ENCODE measurements at regions not wholly inside any gene's neighbourhood (a gene's known extent, or its start where the extent isn't known, plus 50 kb on each side); places are given as distances from the start of the nearest gene placed in this dataset.

- no peak for DNase-seq (ENCODE audit: low read depth, low spot score)
- TF ChIP-seq CTCF (IDR thresholded peaks at IDR 0.05; ENCODE audit: low read depth, low read length), result no peak
- ChIA-PET POLR2A (no interaction called here), CTCF (no interaction called here)
- Histone ChIP-seq H3K4me3 (ENCODE audit: low read depth, low read length) (no peak overlapping the region), H3K27ac (ENCODE audit: low read depth, low read length) (no peak overlapping the region), H3K9me3 (ENCODE audit: control insufficient read depth, insufficient read depth, low read length) (no peaks in the 10 kb centered on the region; the same call in 1 of the 2 replicates), H3K27me3 (ENCODE audit: control insufficient read depth, insufficient read depth, low read length) (peaks cover 2% of the 10 kb centered on the region)
Observed at GRCh38 chr10:124346831-124347230, 71.9 kb downstream of the OAT start.

- ChIA-PET POLR2A (no interaction called here), CTCF (no interaction called here)
- no peaks in the 10 kb centered on the region; the same call in 1 of the 2 replicates for H3K9me3 ChIP-seq (ENCODE audit: control insufficient read depth, insufficient read depth, low read length)
- DNase-seq (ENCODE audit: low read depth, low spot score), result no peak
- TF ChIP-seq CTCF (IDR thresholded peaks at IDR 0.05; ENCODE audit: low read depth, low read length), result no peak
- H3K4me3 ChIP-seq (ENCODE audit: low read depth, low read length), result no peak overlapping the region
- H3K27me3 ChIP-seq (ENCODE audit: control insufficient read depth, insufficient read depth, low read length), result peaks cover 3% of the 10 kb centered on the region
- no peak overlapping the region for H3K27ac ChIP-seq (ENCODE audit: low read depth, low read length)
Observed at GRCh38 chr10:124345521-124345920, 73.2 kb downstream of the OAT start.

DNA sequence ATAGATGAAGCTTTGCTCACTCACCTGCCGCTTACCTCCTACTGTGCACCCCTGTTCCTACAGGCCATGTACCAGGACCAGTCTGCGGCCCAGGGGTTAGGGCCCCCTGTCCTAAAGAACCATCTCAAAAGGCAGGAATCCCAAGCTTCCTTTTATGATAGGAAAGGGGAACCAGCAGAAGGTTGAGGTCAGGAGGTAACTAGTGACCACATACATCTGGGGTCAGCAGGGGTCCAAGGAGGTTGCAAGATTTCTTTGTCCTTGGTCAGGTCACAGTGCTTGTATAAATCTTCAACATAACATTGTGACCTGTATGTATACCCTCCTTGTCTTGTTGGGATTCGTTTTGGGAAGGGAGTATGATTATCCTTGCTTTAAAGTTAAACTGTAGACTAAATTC lies 73.8 kb downstream of the OAT start:
- TF ChIP-seq CTCF (IDR thresholded peaks at IDR 0.05; ENCODE audit: low read depth, low read length), result no peak
- DNase-seq (ENCODE audit: low read depth, low spot score), result no peak
- Histone ChIP-seq H3K4me3 (ENCODE audit: low read depth, low read length) (no peak overlapping the region), H3K27ac (ENCODE audit: low read depth, low read length) (no peak overlapping the region), H3K9me3 (ENCODE audit: control insufficient read depth, insufficient read depth, low read length) (no peaks in the 10 kb centered on the region; the same call in 1 of the 2 replicates), H3K27me3 (ENCODE audit: control insufficient read depth, insufficient read depth, low read length) (peaks cover 3% of the 10 kb centered on the region)
- POLR2A ChIA-PET, result no interaction called here
- CTCF ChIA-PET, result no interaction called here

GRCh38 chr10:124344266-124344590 lies 74.5 kb downstream of the OAT start:
- CTCF ChIA-PET, result no interaction called here
- no peaks in the 10 kb centered on the region; the same call in 1 of the 2 replicates for H3K9me3 ChIP-seq (ENCODE audit: control insufficient read depth, insufficient read depth, low read length)
- peaks cover 3% of the 10 kb centered on the region for H3K27me3 ChIP-seq (ENCODE audit: control insufficient read depth, insufficient read depth, low read length)
- DNase-seq (ENCODE audit: low read depth, low spot score), result no peak
- H3K4me3 ChIP-seq (ENCODE audit: low read depth, low read length), result no peak overlapping the region
- POLR2A ChIA-PET, result no interaction called here
- H3K27ac ChIP-seq (ENCODE audit: low read depth, low read length), result no peak overlapping the region
- no peak for TF ChIP-seq CTCF (IDR thresholded peaks at IDR 0.05; ENCODE audit: low read depth, low read length)

GRCh38 chr10:124343351-124344265 lies 75.1 kb downstream of the OAT start:
- no peak for DNase-seq (ENCODE audit: low read depth, low spot score)
- TF ChIP-seq CTCF (IDR thresholded peaks at IDR 0.05; ENCODE audit: low read depth, low read length), result no peak
- Histone ChIP-seq H3K27ac (ENCODE audit: low read depth, low read length) (no peak overlapping the region), H3K27me3 (ENCODE audit: control insufficient read depth, insufficient read depth, low read length) (peaks cover 2% of the 10 kb centered on the region), H3K9me3 (ENCODE audit: control insufficient read depth, insufficient read depth, low read length) (no peaks in the 10 kb centered on the region; the same call in 1 of the 2 replicates), H3K4me3 (ENCODE audit: low read depth, low read length) (no peak overlapping the region)
- CTCF ChIA-PET, result interaction anchor here (0.6 to 1.8 kb wide), 2 partner anchors 46 to 349 kb away, joined by 3 to 6 read pairs; no protein-coding TSS in a partner anchor
- POLR2A ChIA-PET, result no interaction called here
